Activated T-helper 17 cell treated with anti-CD3 and anti-CD28 coated beads, Interleukin-2, amount 50 U/mL, for 72 hours (primary cell): ENCODE measurements at regions not wholly inside any gene's neighbourhood (a gene's known extent, or its start where the extent isn't known, plus 50 kb on each side); places are given as distances from the start of the nearest gene placed in this dataset.

Experiments used
- ATAC-seq: fragments of 150-1000 bp; cut with Tn5 transposase; replicated peaks from 2 replicates; pipeline ENCODE4 v1.10.0; 2021; ENCODE audit warnings: mild to moderate bottlenecking, moderate library complexity
- H3K27ac Mint-ChIP-seq: one replicate; pipeline ENCODE4 v1.8.0; 2022; ENCODE audit warnings: mixed read lengths
- H3K27me3 Mint-ChIP-seq: one replicate; pipeline ENCODE4 v1.8.0; 2022; ENCODE audit warnings: mixed read lengths
- H3K36me3 Mint-ChIP-seq: one replicate; pipeline ENCODE4 v1.8.0; 2022; ENCODE audit warnings: low read depth, mild to moderate bottlenecking, mixed read lengths
- H3K4me1 Mint-ChIP-seq: one replicate; pipeline ENCODE4 v1.8.0; 2022; ENCODE audit warnings: mixed read lengths
- H3K4me3 Mint-ChIP-seq: one replicate; pipeline ENCODE4 v1.8.0; 2022; ENCODE audit warnings: mild to moderate bottlenecking, mixed read lengths
- H3K9me3 Mint-ChIP-seq: one replicate; pipeline ENCODE4 v1.8.0; 2022; ENCODE audit warnings: mixed read lengths

GRCh38 chr7:42460148-42460547 is 223.1 kb upstream of the GLI3 start:
- no peaks in the 10 kb centered on the region for H3K36me3 Mint-ChIP-seq
- H3K4me3 Mint-ChIP-seq = no peak overlapping the region
- no peak for ATAC-seq
- H3K4me1 Mint-ChIP-seq = no peaks in the 10 kb centered on the region
- H3K27me3 Mint-ChIP-seq = peaks cover 4% of the 10 kb centered on the region
- H3K27ac Mint-ChIP-seq = no peak overlapping the region
- H3K9me3 Mint-ChIP-seq = no peaks in the 10 kb centered on the region

- no peaks in the 10 kb centered on the region for H3K9me3 Mint-ChIP-seq
- H3K27me3 Mint-ChIP-seq = no peaks in the 10 kb centered on the region
- H3K4me3 Mint-ChIP-seq = no peak overlapping the region
- H3K36me3 Mint-ChIP-seq = no peaks in the 10 kb centered on the region
- no peak for ATAC-seq
- H3K27ac Mint-ChIP-seq = no peak overlapping the region
- no peaks in the 10 kb centered on the region for H3K4me1 Mint-ChIP-seq
These were observed 220.7 kb upstream of the GLI3 start for GRCh38 chr7:42457663-42458062.

DNA sequence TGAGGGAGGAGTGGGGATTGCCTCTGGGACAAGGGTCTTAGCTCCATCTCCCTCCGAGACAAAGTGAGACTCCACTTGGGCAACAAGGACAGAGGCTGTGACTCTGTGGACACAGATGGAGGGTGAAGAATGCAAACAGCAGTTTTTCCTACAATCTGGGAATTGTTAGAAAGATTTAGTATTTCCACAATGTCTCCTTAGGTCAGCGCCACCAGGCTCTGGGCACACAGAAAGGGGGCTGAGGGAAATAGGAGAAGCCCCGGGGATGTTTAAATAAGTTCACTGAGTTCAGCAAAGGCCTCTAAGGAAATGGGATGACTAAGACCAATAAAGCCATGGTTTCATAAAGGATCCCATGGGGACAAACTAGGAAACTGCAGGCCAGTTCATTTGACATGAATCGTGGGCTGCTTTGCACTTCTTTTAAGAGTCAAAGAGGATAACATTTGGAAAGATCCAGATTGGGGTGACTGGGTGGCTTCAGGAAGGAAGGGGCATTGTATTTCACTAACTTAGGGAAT is 219.8 kb upstream of the GLI3 start:
- H3K4me1 Mint-ChIP-seq = no peaks in the 10 kb centered on the region
- no peaks in the 10 kb centered on the region for H3K27me3 Mint-ChIP-seq
- H3K36me3 Mint-ChIP-seq = no peaks in the 10 kb centered on the region
- no peak overlapping the region for H3K27ac Mint-ChIP-seq
- ATAC-seq = no peak
- H3K4me3 Mint-ChIP-seq = no peak overlapping the region
- no peaks in the 10 kb centered on the region for H3K9me3 Mint-ChIP-seq

GRCh38 chr7:42456267-42456666 is 219.3 kb upstream of the GLI3 start:
- no peaks in the 10 kb centered on the region for H3K4me1 Mint-ChIP-seq
- no peak for ATAC-seq
- no peaks in the 10 kb centered on the region for H3K9me3 Mint-ChIP-seq
- H3K27me3 Mint-ChIP-seq = no peaks in the 10 kb centered on the region
- H3K36me3 Mint-ChIP-seq = no peaks in the 10 kb centered on the region
- H3K27ac Mint-ChIP-seq = no peak overlapping the region
- no peak overlapping the region for H3K4me3 Mint-ChIP-seq

- Mint-ChIP-seq H3K4me3 (no peak overlapping the region), H3K9me3 (no peaks in the 10 kb centered on the region), H3K27ac (no peak overlapping the region), H3K36me3 (no peaks in the 10 kb centered on the region), H3K4me1 (no peaks in the 10 kb centered on the region), H3K27me3 (peaks cover 3% of the 10 kb centered on the region)
- ATAC-seq = no peak
These were observed 216.9 kb upstream of the GLI3 start for GRCh38 chr7:42453931-42454361.

GRCh38 chr7:42452356-42452755 is 215.3 kb upstream of the GLI3 start:
- Mint-ChIP-seq H3K27me3 (peaks cover 3% of the 10 kb centered on the region), H3K27ac (no peak overlapping the region), H3K4me1 (no peaks in the 10 kb centered on the region), H3K9me3 (peaks cover 2% of the 10 kb centered on the region), H3K4me3 (no peak overlapping the region), H3K36me3 (no peaks in the 10 kb centered on the region)
- no peak for ATAC-seq

GRCh38 chr7:42449431-42449830 is 212.4 kb upstream of the GLI3 start:
- Mint-ChIP-seq H3K4me3 (no peak overlapping the region), H3K9me3 (peaks cover 4% of the 10 kb centered on the region), H3K4me1 (no peaks in the 10 kb centered on the region)

GRCh38 chr7:42448901-42449300 is 211.9 kb upstream of the GLI3 start:
- no peak overlapping the region for H3K27ac Mint-ChIP-seq
- no peak overlapping the region for H3K4me3 Mint-ChIP-seq
- H3K36me3 Mint-ChIP-seq = no peaks in the 10 kb centered on the region
- H3K4me1 Mint-ChIP-seq = no peaks in the 10 kb centered on the region
- H3K27me3 Mint-ChIP-seq = peaks cover 3% of the 10 kb centered on the region
- peaks cover 4% of the 10 kb centered on the region for H3K9me3 Mint-ChIP-seq
- no peak for ATAC-seq

More at GRCh38 chr7:42449431-42449830, 212.4 kb upstream of the GLI3 start:
- H3K36me3 Mint-ChIP-seq = no peaks in the 10 kb centered on the region
- peaks cover 3% of the 10 kb centered on the region for H3K27me3 Mint-ChIP-seq
- no peak for ATAC-seq
- no peak overlapping the region for H3K27ac Mint-ChIP-seq

DNA sequence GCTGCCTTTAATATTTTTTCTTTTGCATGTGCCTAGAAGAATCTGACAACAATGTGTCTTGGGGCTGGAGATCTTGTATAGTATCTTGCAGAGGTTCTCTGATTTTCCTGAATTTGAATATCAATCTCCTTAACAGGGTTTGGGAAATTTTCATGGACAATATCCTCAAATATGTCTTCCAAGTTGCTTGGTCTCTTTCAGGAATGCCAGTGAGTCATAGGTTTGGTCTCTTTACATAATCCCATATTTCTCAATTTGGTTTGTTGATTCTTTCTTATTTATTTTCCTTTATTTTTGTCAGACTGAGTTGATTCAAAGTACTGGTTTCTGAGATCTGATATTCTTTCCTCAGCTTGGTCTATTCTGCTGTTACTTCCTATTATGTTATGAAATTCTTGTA is 208.7 kb upstream of the GLI3 start:
- H3K9me3 Mint-ChIP-seq = peaks cover 8% of the 10 kb centered on the region
- no peaks in the 10 kb centered on the region for H3K4me1 Mint-ChIP-seq
- peaks cover 3% of the 10 kb centered on the region for H3K27me3 Mint-ChIP-seq
- no peak for ATAC-seq
- H3K27ac Mint-ChIP-seq = no peak overlapping the region
- H3K4me3 Mint-ChIP-seq = no peak overlapping the region
- H3K36me3 Mint-ChIP-seq = no peaks in the 10 kb centered on the region

- no peaks in the 10 kb centered on the region for H3K27me3 Mint-ChIP-seq
These were observed 203.9 kb upstream of the GLI3 start for GRCh38 chr7:42440951-42441350.

DNA sequence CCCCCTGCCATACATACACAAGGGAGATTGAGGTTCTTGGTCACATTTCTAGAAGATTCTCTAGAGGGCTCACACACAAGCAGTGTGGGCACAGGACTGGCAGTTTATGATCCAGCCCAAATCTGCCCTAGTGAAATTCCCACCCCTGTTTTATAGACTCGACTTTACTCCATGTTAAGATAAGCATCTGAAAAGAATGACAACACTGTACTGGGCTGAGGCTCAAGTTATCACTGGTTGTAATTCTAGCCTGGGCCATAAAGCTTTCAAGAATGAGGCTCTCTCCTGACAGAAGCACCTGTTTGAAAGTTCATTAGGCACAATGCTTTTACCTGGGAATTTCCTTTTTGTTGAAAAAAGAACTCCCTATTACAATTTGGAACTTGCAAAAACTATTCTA is 195.6 kb upstream of the GLI3 start:
- Mint-ChIP-seq H3K27me3 (no peaks in the 10 kb centered on the region), H3K9me3 (peaks cover 13% of the 10 kb centered on the region), H3K36me3 (no peaks in the 10 kb centered on the region), H3K4me3 (no peak overlapping the region), H3K4me1 (no peaks in the 10 kb centered on the region), H3K27ac (no peak overlapping the region)
- no peak for ATAC-seq

More at GRCh38 chr7:42440951-42441350, 203.9 kb upstream of the GLI3 start:
- Mint-ChIP-seq H3K36me3 (no peaks in the 10 kb centered on the region), H3K27ac (no peak overlapping the region), H3K4me1 (no peaks in the 10 kb centered on the region), H3K9me3 (peaks cover 22% of the 10 kb centered on the region), H3K4me3 (no peak overlapping the region)
- no peak for ATAC-seq

GRCh38 chr7:42431873-42432272 is 194.9 kb upstream of the GLI3 start:
- H3K36me3 Mint-ChIP-seq = no peaks in the 10 kb centered on the region
- H3K4me1 Mint-ChIP-seq = no peaks in the 10 kb centered on the region
- H3K27me3 Mint-ChIP-seq = no peaks in the 10 kb centered on the region
- H3K27ac Mint-ChIP-seq = no peak overlapping the region
- ATAC-seq = no peak
- peaks cover 13% of the 10 kb centered on the region for H3K9me3 Mint-ChIP-seq
- no peak overlapping the region for H3K4me3 Mint-ChIP-seq

GRCh38 chr7:42429339-42429738 is 192.3 kb upstream of the GLI3 start:
- Mint-ChIP-seq H3K4me1 (no peaks in the 10 kb centered on the region), H3K36me3 (no peaks in the 10 kb centered on the region), H3K27me3 (no peaks in the 10 kb centered on the region), H3K4me3 (no peak overlapping the region), H3K9me3 (no peaks in the 10 kb centered on the region), H3K27ac (no peak overlapping the region)
- ATAC-seq = no peak

DNA sequence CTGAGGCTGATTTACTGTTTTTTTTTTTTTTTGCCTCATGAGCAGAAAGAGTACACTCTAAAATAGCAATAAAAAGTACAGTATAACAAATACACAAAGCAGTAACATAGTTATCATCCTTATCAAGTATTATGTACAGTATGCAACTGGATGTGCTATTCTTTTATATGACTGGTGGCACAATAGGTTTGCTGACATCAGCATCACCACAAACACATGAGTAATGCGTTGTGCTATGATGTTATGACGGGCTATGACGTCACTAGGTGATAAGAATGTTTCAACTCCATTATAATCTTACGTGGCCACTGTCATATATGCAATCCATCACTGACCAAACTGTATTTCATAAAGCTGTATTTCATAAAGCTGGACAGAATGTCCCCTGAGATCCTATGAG is 189.2 kb upstream of the GLI3 start:
- no peaks in the 10 kb centered on the region for H3K27me3 Mint-ChIP-seq
- no peaks in the 10 kb centered on the region for H3K9me3 Mint-ChIP-seq
- ATAC-seq = no peak
- no peaks in the 10 kb centered on the region for H3K36me3 Mint-ChIP-seq
- no peak overlapping the region for H3K4me3 Mint-ChIP-seq
- H3K27ac Mint-ChIP-seq = no peak overlapping the region
- H3K4me1 Mint-ChIP-seq = no peaks in the 10 kb centered on the region

- ATAC-seq = no peak
- Mint-ChIP-seq H3K27me3 (no peaks in the 10 kb centered on the region), H3K36me3 (no peaks in the 10 kb centered on the region), H3K4me3 (no peak overlapping the region), H3K4me1 (no peaks in the 10 kb centered on the region), H3K9me3 (no peaks in the 10 kb centered on the region), H3K27ac (no peak overlapping the region)
These were observed 178.0 kb upstream of the GLI3 start for GRCh38 chr7:42414941-42415505.

DNA sequence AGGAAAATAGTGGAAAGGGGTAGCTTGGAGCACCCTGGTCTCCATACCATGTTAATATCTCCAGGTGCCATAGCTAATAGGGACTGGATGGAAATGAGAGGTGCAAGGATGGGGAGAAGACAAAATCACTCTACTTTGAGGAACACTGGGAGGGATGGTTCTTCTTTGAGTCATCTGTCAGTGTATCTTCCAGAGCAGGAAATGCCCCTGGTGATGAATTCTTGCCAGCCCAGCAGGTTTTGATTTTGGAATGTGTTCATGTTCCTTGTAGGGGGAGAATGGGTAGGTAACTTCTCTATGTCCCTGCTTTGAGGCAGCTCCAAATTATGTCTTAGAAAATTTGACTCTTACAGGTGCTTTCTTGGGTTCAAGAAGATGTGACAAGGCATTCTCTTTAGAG is 177.0 kb upstream of the GLI3 start:
- Mint-ChIP-seq H3K36me3 (no peaks in the 10 kb centered on the region), H3K27me3 (no peaks in the 10 kb centered on the region), H3K4me1 (no peaks in the 10 kb centered on the region), H3K4me3 (no peak overlapping the region), H3K27ac (no peak overlapping the region), H3K9me3 (no peaks in the 10 kb centered on the region)
- ATAC-seq = no peak
